GM19043 (cell line): ENCODE measurements at regions not wholly inside any gene's neighbourhood (a gene's known extent, or its start where the extent isn't known, plus 50 kb on each side); places are given as distances from the start of the nearest gene placed in this dataset.

Experiments
- ATAC-seq: cut with Tn5 transposase; IDR thresholded peaks from one replicate; pipeline ENCODE4 v1.9.1; 2021; ENCODE audit warnings: low read depth; ENCODE audit not compliant: unreplicated experiment

GRCh38 chr22:48886604-48887393 lies 940.9 kb downstream of the BRD1 start:
- ATAC-seq = no peak

DNA sequence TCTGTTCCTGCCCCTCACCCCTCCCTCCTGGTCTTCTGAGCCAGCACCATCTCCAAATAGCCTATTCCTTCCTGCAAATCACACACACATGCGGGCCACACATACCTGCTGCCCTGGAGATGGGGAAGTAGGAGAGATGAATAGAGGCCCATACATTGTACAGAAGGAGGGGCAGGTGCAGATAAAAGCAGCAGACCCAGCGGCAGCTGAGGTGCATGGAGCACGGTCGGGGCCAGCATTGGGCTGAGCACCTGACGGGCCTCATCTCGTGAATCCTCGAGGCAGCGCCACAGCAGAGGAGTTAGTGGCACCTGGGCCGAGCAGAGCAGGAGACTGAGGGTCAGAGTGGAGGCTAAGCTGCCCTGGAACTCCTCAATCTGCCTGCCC lies 941.8 kb downstream of the BRD1 start:
- ATAC-seq = no peak

DNA sequence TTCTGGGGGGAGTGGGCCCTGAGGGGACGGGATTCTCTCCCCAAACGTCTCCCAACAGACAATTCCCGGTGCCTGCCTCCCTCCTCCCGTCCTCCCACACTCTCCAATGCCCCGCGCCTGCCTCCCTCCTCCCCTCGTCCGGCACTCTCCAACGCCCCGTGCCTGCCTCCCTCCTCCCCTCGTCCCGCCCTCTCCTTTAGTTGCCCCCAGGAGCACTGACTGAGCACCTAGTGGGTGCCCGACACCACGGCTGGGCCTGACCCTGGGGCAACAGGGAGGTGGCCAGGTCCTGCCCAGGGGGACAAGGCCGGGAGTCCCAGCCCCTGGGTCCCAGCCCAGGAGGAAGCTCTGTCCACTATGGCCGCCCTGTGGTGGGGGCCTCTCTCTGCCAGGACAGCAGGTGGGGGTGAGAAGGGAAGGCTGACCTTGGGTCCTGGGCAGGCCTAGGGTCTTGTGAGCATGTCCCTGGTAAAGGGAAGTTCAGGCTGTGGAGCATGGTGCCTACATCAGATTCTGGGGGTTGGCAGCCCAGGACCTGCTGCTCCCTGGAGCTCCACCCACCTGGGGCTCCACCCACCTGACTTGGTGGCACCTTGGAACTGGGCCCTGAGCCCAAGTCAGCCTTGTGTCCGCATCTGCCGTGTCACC lies 942.3 kb downstream of the BRD1 start:
- ATAC-seq = no peak

DNA sequence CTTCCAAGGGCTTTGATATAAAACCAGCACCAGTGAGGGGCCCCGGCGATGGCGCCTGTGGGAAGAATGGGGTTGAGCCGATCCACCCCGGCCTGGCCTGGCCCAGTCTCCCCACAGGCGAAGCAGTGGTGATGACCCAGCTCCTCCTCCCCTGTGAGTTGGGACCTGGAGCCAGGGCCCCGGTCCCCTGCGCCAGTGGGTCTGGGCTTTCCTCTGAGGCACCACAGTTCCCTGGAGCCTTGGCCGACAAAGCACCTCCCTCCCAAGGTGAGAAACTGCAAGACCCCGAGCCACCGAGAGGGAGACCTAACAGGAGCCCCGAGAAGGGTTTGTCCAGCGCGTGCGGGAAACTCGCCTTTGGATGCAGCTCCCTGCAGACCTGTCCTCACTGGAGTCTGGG lies 942.9 kb downstream of the BRD1 start:
- no peak for ATAC-seq

- ATAC-seq = no peak
Observed at GRCh38 chr22:48884324-48884723, 943.3 kb downstream of the BRD1 start.

DNA sequence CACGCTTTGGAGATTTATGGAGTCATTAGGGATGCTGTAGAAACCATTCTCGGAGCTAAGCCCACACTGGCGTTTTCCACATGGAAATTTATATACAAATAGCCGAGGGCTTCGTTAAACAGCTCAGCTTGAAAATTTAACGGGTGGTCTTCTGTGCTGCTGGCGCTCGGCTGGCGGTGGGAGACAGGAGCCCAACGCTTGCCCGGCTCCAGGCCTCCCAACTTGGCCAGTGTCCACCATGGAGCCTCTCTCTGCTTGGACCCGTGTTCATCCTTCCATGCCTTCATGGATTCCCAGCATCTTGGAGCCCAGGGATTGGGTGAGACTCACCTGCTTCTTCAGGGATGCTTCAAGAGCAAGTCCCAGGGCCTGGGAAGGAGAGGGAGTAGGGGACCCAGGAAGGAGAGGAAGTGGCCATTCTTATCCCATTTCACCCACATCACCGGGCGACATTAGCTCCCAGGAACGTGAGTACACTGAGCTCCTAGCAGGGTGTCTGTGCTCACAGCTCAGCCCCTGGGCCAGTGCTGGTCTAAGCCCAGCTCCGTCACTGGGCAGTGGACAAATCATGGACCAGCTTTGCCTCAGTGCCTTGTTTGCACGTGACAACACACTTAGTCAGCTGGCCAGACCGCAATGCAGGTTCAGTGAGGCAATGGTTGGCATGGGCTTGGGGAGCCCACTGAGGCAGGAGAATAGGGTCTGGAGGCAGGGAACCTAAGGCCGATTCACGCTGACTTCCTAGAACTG lies 944.3 kb downstream of the BRD1 start:
- ATAC-seq = no peak

DNA sequence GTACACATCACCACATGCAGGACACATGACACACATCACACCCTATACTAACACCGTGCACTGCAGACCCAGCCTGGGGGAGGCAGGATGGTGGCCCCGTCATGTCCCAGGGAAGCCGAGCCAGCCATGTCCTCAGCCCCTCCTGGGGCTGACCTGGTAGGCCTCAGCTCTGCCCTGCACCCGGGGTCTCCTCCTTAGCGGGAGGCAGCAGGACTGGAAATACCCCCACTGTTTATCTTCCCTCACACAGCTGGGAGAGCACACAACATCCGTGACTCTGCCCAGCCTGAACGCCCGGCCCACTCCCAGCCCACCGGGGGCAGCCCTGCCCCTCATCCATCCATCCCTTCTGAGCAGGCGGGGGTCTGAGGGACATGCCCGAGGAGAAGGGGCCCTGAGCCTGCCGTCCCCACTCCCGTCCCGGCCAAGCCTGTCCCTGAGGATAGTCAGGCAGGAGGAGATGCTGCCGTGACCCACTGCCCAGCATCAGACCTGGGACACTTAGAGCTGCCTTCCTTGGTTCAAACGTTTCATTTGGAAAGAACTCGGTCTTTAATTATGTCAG lies 945.0 kb downstream of the BRD1 start:
- ATAC-seq = no peak

DNA sequence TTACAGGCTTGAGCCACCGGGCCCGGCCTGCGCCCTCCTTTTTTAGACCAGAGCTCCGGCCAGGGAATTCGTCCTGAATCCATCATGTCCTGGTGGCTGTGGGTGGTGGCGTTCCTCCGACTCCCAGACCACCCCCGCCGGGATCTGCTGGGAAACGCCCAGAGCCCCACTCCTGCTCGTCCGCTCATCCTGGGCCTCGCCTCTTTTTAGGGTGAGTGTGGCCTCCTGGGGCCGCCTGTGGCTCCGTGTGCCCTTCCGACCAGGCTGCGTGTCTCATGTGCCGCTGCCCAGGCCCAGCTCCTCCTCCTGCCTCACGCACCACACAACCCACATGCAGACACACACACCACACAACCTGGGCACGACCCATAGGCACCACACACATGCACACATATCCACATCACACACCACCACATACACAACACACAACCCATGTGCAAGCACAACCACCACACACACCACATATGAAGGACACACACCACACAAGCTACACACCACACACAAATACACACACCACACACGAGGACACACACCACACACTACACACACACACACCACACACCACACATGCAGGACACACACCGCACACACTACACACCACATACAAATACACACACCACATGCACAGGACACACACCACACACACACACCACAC lies 946.2 kb downstream of the BRD1 start:
- no peak for ATAC-seq

- no peak for ATAC-seq
Observed at GRCh38 chr22:48880749-48881148, 946.9 kb downstream of the BRD1 start.

DNA sequence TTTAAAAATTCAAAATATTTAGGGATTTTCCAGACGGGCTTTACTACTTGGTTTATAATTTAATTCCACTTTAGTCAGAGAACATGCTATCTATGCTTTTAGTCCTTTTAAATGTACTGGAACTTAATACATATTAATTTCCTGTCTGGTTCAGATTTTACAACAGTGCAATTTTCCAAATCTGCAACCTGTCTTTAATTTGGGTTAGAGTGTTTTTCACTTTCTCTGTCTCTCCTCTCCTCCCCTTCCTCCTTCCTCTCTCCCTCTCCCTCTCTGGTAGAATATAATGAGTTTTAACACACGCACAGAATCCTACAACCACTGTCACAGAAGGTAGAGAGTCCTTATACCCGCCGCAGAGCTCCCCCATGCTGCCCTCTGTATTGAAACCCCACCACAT lies 950.7 kb downstream of the BRD1 start:
- ATAC-seq = no peak

- ATAC-seq = no peak
Observed at GRCh38 chr22:48874956-48875355, 952.7 kb downstream of the BRD1 start.

DNA sequence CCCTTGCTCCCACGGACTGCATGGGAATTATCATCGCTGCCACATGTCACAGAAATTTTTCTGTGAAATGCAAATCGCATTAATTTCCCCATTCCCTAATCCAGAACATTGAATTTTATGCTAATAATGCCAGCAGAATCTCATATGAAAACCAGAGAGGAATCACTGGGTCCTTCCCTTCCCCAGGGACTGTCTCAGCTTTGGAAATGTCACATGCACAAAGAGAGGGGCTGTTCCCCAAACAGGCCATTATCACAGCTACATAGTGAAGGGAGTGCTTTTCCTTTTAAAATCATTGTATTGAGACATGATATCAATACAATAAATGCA lies 954.5 kb downstream of the BRD1 start:
- ATAC-seq = no peak

GRCh38 chr22:48872271-48873190 lies 955.1 kb downstream of the BRD1 start:
- no peak for ATAC-seq

DNA sequence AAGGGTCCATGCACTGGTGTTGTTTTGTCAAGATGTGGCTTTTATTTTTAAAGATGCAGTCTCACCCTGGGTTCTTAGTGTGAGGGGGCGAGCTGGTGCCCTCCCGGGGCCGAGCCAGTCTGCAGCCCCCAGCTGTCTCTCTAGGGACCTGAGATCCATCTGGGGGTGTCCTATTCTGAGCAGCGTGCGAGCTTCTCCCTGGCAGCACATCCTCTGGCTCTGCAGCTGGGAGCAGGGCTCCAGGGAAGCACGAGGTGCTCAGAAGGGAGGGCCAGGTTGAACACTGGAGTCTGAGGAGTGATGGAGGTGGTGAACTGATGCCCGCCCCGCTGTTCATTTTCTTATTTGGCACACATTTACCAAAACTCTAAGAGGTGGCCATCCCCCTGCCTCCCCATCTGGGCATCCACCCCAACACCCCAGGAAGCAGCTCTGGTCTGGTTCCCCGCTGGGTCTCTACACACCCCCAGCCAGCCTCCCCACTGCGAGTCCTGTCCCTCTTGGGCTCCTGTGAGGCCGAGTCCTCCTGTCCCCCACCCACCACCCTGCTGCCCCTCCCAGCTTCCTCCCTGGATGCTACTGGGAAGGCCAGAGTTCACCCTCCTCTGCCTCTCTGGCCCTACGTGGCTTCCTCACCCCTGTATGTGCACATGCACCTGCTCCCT lies 956.4 kb downstream of the BRD1 start:
- ATAC-seq = no peak

- ATAC-seq = no peak
Observed at GRCh38 chr22:48870436-48870835, 957.2 kb downstream of the BRD1 start.

GRCh38 chr22:48869788-48870187 lies 957.9 kb downstream of the BRD1 start:
- no peak for ATAC-seq

DNA sequence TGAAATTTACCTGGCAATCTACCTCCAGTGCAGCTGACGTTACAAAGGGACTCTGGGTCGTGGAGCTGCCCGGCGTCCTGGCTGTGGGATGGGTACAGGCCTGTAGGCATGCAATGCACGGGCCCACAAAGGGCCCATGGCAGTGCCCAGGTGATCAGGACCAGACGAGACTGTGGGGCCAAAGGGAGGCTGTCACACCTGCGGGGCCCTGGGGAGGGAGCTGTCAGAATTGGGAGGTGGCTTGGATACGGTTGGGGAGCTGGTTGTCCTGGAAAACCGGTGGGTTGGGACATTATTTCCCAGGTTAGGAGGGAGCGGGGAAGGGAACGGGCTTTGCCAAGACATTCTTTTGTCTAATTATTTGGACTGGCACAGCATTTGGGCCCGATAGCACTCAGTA lies 958.5 kb downstream of the BRD1 start:
- ATAC-seq = no peak

GRCh38 chr22:48868554-48868953 lies 959.1 kb downstream of the BRD1 start:
- no peak for ATAC-seq

- no peak for ATAC-seq
Observed at GRCh38 chr22:48867891-48868290, 959.8 kb downstream of the BRD1 start.
